ENCODE measurements at regions not wholly inside any gene's neighbourhood (a gene's known extent, or its start where the extent isn't known, plus 50 kb on each side); places are given as distances from the start of the nearest gene placed in this dataset.

- Histone ChIP-seq H3K4me1 (no peaks in the 10 kb centered on the region), H3K27ac (no peak overlapping the region), H3K36me3 (no peaks in the 10 kb centered on the region), H3K4me3 (no peak overlapping the region), H3K9me3 (no peaks in the 10 kb centered on the region), H3K27me3 (no peaks in the 10 kb centered on the region)
- intact Hi-C loops (cut with DNase I; ENCODE audit: low total_unique reads) = no loop called here
- in situ Hi-C loops (cut with MboI; ENCODE audit: low pct_ligation_motif_present in 1 of 4, low pct_unique_long_range_greater_than_20kb in 1 of 4, low sequenced_read_pairs in 3 of 4) = no loop called here
- DNase-seq = no peak
- TF ChIP-seq POLR2A (IDR thresholded peaks at IDR 0.05) (no peak), EP300 (IDR thresholded peaks at IDR 0.05; ENCODE audit: low read depth) (no peak), POLR2AphosphoS5 (IDR thresholded peaks at IDR 0.05) (no peak), CTCF (IDR thresholded peaks at IDR 0.05) (no peak)
Observed at GRCh38 chrX:39828971-39829370, 268.8 kb downstream of the BCOR start.

- Histone ChIP-seq H3K27me3 (no peaks in the 10 kb centered on the region), H3K36me3 (no peaks in the 10 kb centered on the region), H3K9me3 (no peaks in the 10 kb centered on the region), H3K4me3 (no peak overlapping the region), H3K4me1 (no peaks in the 10 kb centered on the region), H3K27ac (no peak overlapping the region)
- 62% methylated on average over 1 of the region's 1 CpG; no CpG with 5 or more reads in 1 of the 2 donors for whole genome bisulfite sequencing, 2 donors (ENCODE audit: low coverage in 1 of 2)
- no peak for DNase-seq
- TF ChIP-seq POLR2AphosphoS5 (IDR thresholded peaks at IDR 0.05) = no peak
- TF ChIP-seq EP300 (IDR thresholded peaks at IDR 0.05; ENCODE audit: low read depth) = no peak
- TF ChIP-seq CTCF (IDR thresholded peaks at IDR 0.05) = no peak
- in situ Hi-C loops (cut with MboI; ENCODE audit: low pct_ligation_motif_present in 1 of 4, low pct_unique_long_range_greater_than_20kb in 1 of 4, low sequenced_read_pairs in 3 of 4) (no loop called here), intact Hi-C loops (cut with DNase I; ENCODE audit: low total_unique reads) (no loop called here)
Observed at GRCh38 chrX:39829965-39830364, 267.8 kb downstream of the BCOR start.

GRCh38 chrX:39830414-39830813, 267.3 kb downstream of the BCOR start:
- 0 to 56% methylated on average over 1 to 2 of the region's 2 CpGs for WGBS, 2 donors (ENCODE audit: low coverage in 1 of 2)
- in situ Hi-C loops (cut with MboI; ENCODE audit: low pct_ligation_motif_present in 1 of 4, low pct_unique_long_range_greater_than_20kb in 1 of 4, low sequenced_read_pairs in 3 of 4) = no loop called here
- no peak for TF ChIP-seq CTCF (IDR thresholded peaks at IDR 0.05)
- TF ChIP-seq EP300 (IDR thresholded peaks at IDR 0.05; ENCODE audit: low read depth) = no peak
- no peak for TF ChIP-seq POLR2AphosphoS5 (IDR thresholded peaks at IDR 0.05)
- no peak for TF ChIP-seq POLR2A (IDR thresholded peaks at IDR 0.05)
- DNase-seq = no peak
- Histone ChIP-seq H3K36me3 (no peaks in the 10 kb centered on the region), H3K27me3 (no peaks in the 10 kb centered on the region), H3K4me3 (no peak overlapping the region), H3K4me1 (no peaks in the 10 kb centered on the region), H3K9me3 (no peaks in the 10 kb centered on the region), H3K27ac (no peak overlapping the region)
- intact Hi-C loops (cut with DNase I; ENCODE audit: low total_unique reads) = no loop called here

GRCh38 chrX:39832211-39832610, 265.5 kb downstream of the BCOR start:
- WGBS, 2 donors (ENCODE audit: low coverage in 1 of 2) = 76% methylated on average over 11 of the region's 11 CpGs; no CpG with 5 or more reads in 1 of the 2 donors
- no peak overlapping the region for H3K4me3 ChIP-seq
- no peaks in the 10 kb centered on the region for H3K27me3 ChIP-seq
- H3K4me1 ChIP-seq = no peaks in the 10 kb centered on the region
- in situ Hi-C loops (cut with MboI; ENCODE audit: low pct_ligation_motif_present in 1 of 4, low pct_unique_long_range_greater_than_20kb in 1 of 4, low sequenced_read_pairs in 3 of 4) (no loop called here), intact Hi-C loops (cut with DNase I; ENCODE audit: low total_unique reads) (no loop called here)
- H3K9me3 ChIP-seq = no peaks in the 10 kb centered on the region
- no peak for TF ChIP-seq POLR2A (IDR thresholded peaks at IDR 0.05)
- no peak for TF ChIP-seq CTCF (IDR thresholded peaks at IDR 0.05)
- no peak for TF ChIP-seq EP300 (IDR thresholded peaks at IDR 0.05; ENCODE audit: low read depth)
- TF ChIP-seq POLR2AphosphoS5 (IDR thresholded peaks at IDR 0.05) = no peak
- no peak for DNase-seq
- H3K27ac ChIP-seq = no peak overlapping the region
- no peaks in the 10 kb centered on the region for H3K36me3 ChIP-seq

Data from transverse colon (tissue), 4 donors.